SK-N-MC (cell line): ENCODE measurements at regions not wholly inside any gene's neighbourhood (a gene's known extent, or its start where the extent isn't known, plus 50 kb on each side); places are given as distances from the start of the nearest gene placed in this dataset.

ENCODE experiments used
- EZH2 ChIP-seq: fragments of 200-600 bp; sonication (generic); IDR thresholded peaks from one replicate; pipeline ENCODE4 v1.6.1; 2017; ENCODE audit warnings: antibody characterized with exemption
- FOXP2 ChIP-seq: optimal IDR thresholded peaks from 2 replicates; pipeline ENCODE3; 2011; ENCODE audit warnings: mild to moderate bottlenecking, moderate library complexity; ENCODE audit not compliant: insufficient read depth; ENCODE audit errors: extremely low read length, control extremely low read depth
- POLR2AphosphoS5 ChIP-seq: IDR thresholded peaks from 2 replicates; pipeline ENCODE4 v1.6.1; 2012; ENCODE audit warnings: mild to moderate bottlenecking, low read depth, low read length, borderline replicate concordance

- TF ChIP-seq EZH2: no peak
- TF ChIP-seq POLR2AphosphoS5: no peak
- no peak for TF ChIP-seq FOXP2
Observed at GRCh38 chr2:66169076-66169475, 265.8 kb upstream of the MEIS1 start.
